ENCODE measurements at regions not wholly inside any gene's neighbourhood (a gene's known extent, or its start where the extent isn't known, plus 50 kb on each side); places are given as distances from the start of the nearest gene placed in this dataset.

DNA sequence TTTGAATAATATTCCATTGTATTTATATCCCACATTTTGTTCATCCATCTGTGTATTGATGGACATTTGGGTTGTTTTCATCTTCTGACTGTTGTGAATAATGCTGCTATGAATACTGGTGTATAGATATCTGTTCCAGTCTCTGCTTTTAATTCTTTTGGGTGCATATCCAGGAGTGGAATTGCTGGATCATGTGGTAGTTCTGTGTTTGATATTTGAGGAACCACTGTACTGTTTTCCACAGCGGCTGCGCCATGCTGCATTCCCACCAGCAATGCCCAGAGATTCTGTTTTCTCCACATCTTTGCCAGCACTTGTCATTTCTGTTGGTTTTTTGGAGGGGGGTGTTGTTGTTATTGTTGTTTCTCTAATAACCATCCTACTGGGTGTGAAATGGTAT lies 131.6 kb upstream of the KIF26B start:
- TF ChIP-seq CTCF (conservative IDR thresholded peaks at IDR 0.05) (no peak), ZFX (IDR thresholded peaks at IDR 0.05) (no peak)

Data from C4-2B (cell line).